ENCODE measurements at regions not wholly inside any gene's neighbourhood (a gene's known extent, or its start where the extent isn't known, plus 50 kb on each side); places are given as distances from the start of the nearest gene placed in this dataset.
A peak's percentile ranks its signal among the peaks of the same experiment; 100 is the strongest.

DNA sequence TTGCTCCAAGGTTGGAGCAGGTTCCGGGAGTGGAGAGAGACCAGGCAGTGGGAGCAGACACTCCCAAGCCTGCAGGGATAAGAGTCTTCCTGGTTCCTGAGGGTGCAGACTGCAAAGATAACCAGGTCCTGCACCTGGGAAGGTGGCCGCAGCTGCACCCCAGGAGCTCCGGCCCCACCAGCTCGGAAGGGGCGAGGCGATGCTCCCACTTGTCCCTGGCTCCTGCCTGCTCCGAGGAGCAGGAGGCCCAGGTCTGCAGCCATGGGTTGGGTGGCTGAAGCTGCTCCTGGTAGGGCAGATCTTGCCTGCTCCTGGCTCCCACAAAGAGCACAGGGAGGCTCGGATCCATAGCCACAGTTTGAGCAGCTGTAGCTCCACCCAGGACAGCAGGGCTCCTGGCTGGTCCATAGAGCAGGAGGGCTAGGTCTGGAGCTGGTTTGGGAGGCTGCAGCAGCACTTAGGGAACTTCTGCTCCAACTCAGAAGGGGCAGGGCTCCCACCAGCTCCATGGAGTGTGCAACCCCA lies 251.6 kb upstream of the GPC6 start:
- no peak overlapping the region for H3K4me3 ChIP-seq (replicated peaks; ENCODE audit: low read depth, low read length)
- TF ChIP-seq, protein P1, sequence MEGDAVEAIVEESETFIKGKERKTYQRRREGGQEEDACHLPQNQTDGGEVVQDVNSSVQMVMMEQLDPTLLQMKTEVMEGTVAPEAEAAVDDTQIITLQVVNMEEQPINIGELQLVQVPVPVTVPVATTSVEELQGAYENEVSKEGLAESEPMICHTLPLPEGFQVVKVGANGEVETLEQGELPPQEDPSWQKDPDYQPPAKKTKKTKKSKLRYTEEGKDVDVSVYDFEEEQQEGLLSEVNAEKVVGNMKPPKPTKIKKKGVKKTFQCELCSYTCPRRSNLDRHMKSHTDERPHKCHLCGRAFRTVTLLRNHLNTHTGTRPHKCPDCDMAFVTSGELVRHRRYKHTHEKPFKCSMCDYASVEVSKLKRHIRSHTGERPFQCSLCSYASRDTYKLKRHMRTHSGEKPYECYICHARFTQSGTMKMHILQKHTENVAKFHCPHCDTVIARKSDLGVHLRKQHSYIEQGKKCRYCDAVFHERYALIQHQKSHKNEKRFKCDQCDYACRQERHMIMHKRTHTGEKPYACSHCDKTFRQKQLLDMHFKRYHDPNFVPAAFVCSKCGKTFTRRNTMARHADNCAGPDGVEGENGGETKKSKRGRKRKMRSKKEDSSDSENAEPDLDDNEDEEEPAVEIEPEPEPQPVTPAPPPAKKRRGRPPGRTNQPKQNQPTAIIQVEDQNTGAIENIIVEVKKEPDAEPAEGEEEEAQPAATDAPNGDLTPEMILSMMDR (IDR thresholded peaks at IDR 0.05; ENCODE audit: low read length, missing control alignments): no peak
- DNase-seq (ENCODE audit: low read depth): no peak

DNA sequence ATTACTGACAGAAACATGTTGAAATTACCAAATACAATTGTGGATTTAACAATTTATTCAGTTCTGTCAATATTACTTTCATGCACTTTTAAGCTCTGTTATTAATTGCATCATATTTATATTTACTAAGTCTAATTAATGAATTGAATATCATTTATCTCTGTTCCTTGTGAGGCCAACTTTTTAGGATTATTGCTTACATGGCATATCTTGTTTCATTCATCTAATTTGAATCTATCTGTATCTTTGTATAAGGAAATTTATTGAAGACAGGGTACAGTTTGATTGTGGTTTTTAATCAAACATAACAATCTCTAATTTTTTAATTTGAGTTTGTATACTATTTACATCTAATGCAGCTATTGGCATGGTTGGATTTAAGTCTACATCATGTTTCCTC lies 249.9 kb upstream of the GPC6 start:
- TF ChIP-seq, protein P1 (IDR thresholded peaks at IDR 0.05; ENCODE audit: low read length, missing control alignments): no peak
- no peak for DNase-seq (ENCODE audit: low read depth)
- no peak overlapping the region for H3K4me3 ChIP-seq (replicated peaks; ENCODE audit: low read depth, low read length)

DNA sequence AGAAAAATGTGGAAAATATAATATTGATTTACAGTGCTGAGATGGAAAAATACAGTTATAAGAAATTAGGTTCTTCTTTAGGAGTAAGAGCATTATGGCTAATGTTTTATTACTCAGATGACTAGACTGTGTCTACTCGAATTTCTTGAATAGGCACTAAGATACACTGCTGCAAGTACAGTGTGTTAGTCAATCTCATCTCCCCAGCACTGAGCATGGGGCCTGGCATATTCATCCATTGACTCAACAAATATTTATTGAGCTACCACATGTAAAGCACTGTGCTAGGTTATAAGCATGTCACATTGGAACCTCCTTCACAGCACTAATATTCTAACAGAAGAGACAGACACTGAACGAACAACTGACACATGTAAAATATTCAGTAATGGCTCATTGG lies 242.5 kb upstream of the GPC6 start:
- TF ChIP-seq, protein P1 (IDR thresholded peaks at IDR 0.05; ENCODE audit: low read length, missing control alignments): no peak
- DNase-seq (ENCODE audit: low read depth): no peak
- no peak overlapping the region for H3K4me3 ChIP-seq (replicated peaks; ENCODE audit: low read depth, low read length)

DNA sequence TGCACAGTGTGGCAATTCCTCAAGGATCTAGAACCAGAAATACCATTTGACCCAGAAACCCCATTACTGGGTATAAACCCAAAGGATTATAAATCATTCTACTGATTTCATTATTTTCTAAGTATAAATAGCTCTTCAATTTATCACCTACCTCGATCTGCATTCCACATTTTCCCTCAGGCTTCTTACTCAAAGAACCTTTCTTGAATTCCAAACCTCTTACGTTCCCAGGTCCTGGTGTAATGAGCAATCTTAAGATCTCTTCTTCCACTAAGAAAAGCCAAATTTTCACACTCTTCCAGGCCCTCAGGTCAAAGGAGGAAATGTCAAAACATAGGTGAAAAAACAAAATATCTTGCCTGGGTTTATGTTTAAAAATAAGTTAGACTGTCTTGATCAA lies 237.3 kb upstream of the GPC6 start:
- TF ChIP-seq, protein P1 (IDR thresholded peaks at IDR 0.05; ENCODE audit: low read length, missing control alignments): no peak
- no peak for DNase-seq (ENCODE audit: low read depth)
- H3K4me3 ChIP-seq (replicated peaks; ENCODE audit: low read depth, low read length): no peak overlapping the region

DNA sequence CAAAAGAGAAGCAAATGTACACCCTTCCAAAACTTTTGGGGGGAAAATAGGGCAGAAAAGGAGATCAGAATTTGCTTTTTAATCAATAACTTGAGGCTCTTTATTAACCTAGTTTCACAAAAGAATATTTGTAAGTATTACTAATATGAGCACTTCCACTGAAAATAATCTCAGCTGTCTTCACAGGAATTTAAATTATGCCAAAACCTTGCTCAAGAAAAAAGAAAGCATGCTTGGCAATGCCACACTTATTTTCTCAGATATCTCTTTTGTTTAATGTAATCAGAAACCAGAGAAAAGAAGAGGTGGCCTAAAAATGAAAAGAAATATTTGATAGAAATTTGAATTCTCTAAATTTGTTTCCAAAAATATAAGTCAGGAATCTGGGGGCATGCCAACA lies 234.9 kb upstream of the GPC6 start:
- H3K4me3 ChIP-seq (replicated peaks; ENCODE audit: low read depth, low read length): no peak overlapping the region
- TF ChIP-seq, protein P1 (IDR thresholded peaks at IDR 0.05; ENCODE audit: low read length, missing control alignments): no peak
- peak; percentile 37 for DNase-seq (ENCODE audit: low read depth)

DNA sequence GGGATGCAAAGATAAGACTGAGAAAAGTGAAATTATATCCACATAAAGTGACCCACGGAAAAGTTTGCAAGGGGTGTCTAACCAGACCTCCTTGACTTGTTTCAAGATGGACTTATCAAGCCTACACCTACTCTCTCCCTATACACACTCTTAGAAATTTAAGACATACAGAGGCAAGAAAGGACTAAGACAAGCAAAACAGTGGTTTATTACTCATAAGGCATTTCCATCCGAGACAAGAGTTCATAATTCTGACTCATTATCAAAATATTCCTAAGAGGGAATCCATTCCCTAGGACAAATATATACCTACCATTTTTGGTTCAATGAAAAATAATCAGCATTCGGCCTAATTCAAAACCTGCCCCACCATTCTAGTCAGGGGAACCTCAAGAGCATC lies 232.6 kb upstream of the GPC6 start:
- DNase-seq (ENCODE audit: low read depth): peak; percentile 27
- TF ChIP-seq, protein P1 (IDR thresholded peaks at IDR 0.05; ENCODE audit: low read length, missing control alignments): no peak
- no peak overlapping the region for H3K4me3 ChIP-seq (replicated peaks; ENCODE audit: low read depth, low read length)

DNA sequence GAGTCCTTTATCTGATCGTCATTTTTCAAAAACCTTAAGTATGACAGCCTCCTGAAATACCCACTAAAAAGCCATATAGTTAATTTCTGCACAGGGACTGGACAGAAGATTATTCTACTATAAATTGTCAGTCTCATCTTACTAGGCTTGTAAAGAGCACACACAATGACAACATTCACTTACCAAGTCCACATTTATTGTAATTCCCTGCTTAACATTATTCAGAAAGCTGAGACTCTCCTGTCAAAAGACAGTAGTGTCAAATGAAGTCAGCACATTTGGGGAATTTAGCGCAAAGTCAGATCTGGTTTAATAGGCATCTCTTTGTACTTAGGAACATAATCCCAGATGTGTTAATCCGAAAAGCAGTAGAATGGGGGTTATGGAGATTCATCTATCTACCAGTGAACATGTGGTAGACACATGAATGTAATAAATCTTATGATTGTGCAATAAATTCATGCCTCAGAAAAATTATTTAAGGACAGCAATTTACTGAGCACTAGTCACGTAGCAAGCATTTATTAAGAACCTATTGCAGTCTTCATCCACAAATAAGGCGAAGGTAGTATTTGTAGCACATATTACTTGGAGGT lies 224.6 kb upstream of the GPC6 start:
- TF ChIP-seq, protein P1 (IDR thresholded peaks at IDR 0.05; ENCODE audit: low read length, missing control alignments): no peak
- no peak for DNase-seq (ENCODE audit: low read depth)
- H3K4me3 ChIP-seq (replicated peaks; ENCODE audit: low read depth, low read length): no peak overlapping the region
